ENCODE measurements at regions not wholly inside any gene's neighbourhood (a gene's known extent, or its start where the extent isn't known, plus 50 kb on each side); places are given as distances from the start of the nearest gene placed in this dataset.

DNA sequence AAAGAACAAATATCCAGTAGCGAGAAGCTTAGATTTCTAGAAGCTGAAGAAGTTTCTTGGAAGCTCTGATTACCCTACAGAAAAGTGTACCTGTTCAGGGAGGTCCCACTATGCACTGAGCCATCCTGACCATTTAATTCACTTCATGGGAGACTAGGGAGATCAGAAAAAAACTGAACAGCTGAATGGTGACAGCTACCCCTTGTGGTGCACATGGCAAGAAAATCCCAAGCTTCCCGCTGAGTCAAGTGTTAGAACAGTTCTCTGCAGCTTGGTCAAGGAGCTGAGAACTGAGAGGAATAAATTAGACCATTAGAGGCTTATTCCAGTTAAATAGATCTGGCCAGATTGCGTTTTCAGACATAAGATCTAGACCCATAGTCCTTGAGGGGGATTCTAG, 197.2 kb upstream of the VEPH1 start:
- no peak for DNase-seq

DNA sequence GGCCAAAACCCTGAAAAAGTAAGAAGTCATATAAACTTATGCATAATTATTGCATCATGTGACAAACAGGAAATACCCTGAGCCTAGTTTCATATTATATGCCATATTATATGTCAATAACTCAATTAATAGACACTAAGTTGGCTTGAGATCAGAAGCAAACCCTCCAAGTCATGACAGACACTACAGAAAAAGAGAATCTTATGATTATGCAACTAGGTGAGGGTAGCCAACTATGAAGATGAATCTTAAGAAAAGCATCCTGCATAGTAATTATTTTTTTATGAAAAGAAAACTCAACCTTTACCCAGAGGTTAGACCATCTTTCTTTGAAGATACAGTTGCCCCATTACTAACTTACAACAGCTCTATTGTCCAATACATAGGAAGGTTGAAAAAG, 192.4 kb upstream of the VEPH1 start:
- no peak for DNase-seq

DNA sequence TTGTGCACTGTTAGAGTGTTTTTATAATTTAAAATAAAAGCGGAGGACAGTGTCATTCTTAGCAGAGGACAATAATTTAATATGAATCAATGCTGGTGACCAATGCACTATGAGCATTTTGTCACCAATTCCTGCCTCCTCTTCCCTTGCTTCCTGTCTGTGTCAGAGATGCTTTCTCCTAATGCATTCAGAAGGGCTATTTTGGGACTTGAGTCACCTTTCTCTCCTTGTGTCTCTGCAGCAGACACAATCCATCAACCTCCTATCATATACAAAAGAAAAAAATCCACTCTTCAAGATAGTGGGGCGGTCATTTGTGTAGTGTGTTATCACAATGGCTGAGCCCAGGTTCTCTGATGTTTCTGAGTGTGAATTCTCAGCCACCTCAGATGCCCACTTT, 191.9 kb upstream of the VEPH1 start:
- DNase-seq = no peak

DNA sequence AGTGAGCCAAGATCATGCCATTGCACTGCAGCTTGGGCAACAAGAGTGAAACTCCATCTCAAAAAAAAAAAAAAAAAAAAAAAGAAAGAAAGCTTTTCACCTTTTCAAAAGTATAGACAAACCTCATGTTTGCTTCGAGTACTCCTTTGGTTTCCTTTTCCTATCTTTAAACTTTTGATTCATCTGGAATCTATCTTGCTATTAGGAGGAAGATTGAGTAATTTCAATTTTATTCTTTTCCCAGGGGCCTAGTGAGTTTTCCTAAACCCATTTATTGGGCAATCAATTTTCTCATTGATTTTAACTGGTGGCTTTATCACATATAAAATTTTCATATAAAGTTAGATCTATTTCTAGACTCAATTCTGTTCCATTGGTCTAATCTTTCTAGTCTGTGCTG, 190.5 kb upstream of the VEPH1 start:
- no peak for DNase-seq

DNA sequence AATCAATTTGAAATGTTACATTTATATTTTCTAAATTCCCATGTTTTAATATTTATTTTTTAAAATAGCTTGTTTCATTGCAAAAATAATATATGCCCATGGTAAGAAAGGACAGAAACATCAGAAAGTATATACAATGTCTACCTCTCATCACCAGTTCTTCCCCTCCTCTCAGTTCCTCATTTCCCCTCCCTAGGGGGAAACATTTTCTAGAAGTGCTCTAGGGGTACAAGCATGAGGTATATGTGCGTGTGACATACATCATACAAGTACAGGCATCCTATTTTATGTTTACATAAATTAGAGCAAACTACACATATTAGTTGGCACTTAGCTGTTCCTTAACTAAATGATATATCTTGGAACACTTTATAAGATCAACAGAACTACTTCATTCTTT, 189.3 kb upstream of the VEPH1 start:
- DNase-seq = no peak

DNA sequence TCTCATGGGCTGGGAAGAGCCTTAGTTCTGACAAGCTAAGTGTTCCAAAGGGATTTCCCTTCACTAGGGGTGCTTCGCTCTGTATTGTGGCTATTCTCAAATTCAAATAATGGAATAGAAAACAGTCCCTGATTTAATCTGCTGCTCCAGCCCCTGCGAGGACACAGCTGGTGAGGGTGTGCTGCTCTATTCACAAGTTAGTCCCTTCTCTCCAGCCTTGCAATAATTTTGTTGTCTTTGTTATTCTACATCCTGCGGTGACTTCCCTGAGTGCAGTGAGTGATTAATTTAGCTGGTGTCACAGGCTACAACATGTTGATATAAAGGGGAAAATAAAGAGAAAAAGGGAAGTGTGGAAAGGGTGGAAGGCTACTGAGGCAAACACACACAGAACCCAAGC, 180.5 kb upstream of the VEPH1 start:
- DNase-seq = no peak

DNA sequence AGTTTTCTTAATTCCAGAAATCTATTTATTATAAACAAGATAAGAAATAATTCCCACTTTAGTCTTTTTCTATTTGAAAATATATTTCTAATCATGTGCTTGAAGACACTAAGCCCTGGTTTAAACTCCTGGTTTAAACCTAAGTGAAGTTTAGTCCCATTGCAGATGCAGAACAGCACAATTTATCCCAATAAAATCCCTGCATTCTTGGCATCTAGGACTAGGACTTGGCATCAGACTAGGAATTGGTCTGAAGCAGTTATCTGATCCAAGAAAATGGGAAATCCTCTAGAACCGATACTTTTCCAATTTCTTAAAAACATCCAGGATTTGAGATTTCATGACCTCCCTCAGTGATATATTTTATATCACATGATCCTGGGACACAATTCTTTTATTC, 168.8 kb upstream of the VEPH1 start:
- no peak for DNase-seq

DNA sequence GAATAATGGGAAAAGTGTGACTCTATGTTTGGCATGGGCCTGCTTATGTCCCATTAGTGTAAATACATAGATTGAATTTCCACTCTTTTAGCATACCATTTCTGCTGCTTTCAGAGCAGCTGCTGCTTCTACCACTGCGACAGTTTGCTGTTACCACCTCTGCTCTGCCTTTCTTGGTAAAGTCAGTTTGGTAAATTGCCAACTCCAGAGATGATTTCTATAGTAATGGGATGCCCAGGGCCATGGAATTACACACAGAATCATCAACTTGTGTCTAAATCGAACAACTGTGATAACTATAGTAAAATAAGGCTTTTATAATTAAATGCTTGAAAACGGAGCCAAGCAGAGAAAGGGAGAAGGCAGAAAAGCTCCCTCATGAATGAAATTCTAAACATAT, 168.4 kb upstream of the VEPH1 start:
- DNase-seq = no peak

DNA sequence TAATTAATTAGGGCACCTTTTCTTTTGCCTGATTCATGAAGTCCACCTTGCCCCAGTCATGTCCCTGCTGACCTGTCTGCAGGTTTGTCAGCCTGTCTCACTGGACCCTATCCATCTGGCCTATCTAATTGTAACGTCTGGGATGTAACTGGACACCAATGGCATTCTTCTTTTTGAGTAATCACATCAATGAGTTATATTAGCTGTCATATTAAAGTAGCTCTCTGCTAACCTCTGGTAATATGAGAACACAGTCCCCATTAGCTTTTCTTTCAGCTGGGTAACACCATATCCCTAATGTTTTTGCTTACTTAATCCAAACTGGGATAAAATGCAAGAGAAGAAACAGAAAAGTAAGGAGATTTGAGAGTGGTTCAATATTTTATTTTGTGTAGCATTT, 166.2 kb upstream of the VEPH1 start:
- no peak for DNase-seq

DNA sequence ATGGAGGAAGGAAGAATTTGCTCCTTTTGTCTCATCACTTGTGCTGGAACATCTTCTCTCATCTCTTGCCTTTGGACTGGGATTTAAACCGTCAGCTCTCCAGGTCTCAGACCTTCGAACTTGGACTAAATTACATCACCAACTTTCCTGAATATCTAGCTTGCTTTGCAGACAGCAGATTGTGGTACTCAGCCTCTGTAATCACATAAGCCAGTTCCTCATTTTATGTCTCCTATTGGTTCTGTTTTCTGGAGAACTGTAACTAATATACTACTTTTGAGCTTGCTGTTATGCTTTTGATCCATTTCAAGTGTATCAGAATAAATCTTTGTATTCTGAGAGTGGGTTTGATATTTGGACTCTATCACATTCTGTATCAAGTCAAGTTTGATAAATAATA, 164.3 kb upstream of the VEPH1 start:
- DNase-seq = no peak

DNA sequence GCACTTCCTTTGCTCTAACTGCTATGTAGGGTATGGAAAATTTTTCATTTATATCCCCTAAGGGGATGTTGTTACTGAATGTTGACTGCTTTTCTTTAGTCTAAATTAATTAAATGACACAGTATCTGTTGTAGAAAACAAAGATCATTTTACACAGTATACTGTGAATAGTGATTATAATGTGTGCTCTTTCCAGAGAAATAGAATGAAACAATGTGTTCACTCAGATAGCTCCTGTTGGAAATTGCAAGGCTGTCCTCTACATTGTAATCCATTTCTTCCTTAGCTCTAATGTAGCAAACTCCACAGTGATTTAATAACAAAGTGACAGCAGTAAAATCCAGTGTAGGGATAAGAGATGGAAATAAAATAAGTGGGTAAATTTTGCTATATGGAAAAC, 159.0 kb upstream of the VEPH1 start:
- DNase-seq = no peak

DNA sequence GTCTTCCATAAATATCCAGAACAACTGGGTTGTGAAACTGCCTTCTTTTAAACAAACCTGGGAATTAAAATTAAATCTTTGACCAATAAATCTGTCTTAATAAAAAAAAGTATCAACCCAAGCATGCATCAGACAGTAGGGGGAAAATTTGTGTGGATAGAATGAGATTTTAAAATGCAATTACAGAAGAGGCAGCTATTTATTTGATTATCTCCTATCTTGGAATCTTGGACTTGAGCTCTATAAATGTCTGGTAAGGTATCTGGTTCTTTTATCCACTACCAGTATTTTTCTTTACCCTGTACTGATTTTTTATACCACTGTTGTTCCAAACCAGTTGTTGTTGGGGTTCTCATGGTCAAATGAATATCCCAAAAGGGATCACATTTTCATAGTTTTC, 157.6 kb upstream of the VEPH1 start:
- no peak for DNase-seq

DNA sequence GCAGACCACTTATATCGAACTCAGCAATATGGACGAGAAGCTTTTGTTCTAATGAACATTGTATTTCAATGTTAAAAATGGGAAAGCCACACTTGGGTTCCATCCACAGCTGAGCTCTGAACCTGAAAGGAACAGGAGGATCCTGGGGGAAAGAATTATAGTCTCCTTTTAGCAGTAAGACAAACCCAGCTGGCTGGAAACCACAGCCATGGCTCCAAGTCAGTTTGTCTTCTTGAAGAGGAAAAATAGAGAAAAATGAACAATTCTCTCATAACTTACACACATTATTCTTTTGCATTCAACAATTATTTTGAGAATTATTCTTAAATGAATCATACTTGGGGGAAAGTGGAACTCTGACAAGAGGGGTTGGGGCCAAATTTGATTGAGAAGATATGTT, 149.2 kb upstream of the VEPH1 start:
- DNase-seq = no peak

DNA sequence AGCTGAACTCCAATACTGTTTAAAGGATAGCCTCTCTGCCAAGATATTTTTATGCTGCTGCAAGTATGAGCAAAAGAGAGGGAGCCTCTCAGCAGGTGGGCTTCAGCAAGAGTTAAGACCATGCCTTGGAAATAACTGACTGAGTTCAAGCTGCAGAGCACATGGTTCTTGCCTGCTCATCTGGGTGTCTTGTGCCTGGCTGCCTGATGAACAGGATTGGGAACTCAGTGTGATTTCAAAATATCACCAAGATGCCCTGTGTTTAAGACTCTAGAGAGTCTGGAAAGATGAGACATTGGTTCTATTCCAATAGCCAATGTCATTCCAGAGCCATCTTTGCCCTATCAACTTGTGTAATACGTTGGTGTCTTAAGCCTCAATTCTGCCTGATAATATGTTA, 147.5 kb upstream of the VEPH1 start:
- DNase-seq = no peak

DNA sequence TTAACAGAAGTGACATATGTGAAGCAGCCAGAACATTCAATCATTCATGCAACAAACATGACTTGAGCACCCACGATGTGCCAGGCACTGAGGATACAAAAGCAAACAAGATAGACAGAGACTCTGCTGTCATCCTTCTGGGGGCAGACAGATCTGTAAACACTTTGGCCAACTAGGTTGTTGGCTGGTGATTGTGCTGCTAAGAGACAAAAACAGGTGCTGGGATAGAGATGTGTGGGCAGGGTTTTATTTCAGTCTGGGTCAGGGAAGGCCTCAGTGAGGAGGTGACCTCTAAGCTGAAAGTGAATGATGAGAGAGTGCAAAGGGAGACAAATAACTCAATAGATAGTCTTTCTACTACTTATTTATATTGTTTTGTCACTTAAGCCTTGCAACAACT, 147.0 kb upstream of the VEPH1 start:
- no peak for DNase-seq

DNA sequence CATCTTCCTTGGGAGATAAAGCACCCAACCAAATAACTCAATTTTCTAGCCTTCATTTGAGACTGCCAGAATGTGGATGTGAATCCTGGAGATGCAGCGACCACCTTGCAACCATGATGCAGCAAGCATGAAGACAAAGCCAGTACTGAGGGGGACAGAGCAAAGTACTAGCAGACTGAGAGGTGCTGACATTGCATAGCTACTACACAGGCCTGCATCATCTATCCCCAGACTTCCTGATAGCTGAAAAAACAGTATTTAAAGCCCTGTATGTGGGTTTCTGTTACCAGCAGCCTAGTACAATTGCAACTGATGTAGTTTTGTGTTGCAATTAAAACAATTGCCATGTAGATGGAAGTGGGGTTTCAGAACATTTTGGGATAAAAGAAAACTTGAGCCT, 146.3 kb upstream of the VEPH1 start:
- no peak for DNase-seq

DNA sequence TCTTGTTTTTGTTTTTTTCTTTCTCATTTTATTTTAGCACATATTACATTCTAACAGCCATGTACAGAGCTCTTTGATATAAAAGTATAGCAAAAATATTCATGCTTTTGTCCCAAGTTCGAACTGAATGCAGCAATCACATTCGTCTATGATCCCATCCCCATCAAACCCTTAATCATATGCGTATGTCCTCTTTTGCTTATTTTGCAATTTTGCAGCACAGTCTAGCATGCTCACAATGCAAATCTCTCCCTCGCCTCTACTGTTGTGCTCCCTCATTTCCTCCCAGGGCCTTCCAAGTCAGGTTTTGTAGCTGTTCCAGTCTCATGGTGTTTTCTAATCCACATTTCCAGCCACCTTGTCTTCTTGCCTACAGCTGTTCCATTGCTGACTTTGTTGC, 144.6 kb upstream of the VEPH1 start:
- DNase-seq = no peak

DNA sequence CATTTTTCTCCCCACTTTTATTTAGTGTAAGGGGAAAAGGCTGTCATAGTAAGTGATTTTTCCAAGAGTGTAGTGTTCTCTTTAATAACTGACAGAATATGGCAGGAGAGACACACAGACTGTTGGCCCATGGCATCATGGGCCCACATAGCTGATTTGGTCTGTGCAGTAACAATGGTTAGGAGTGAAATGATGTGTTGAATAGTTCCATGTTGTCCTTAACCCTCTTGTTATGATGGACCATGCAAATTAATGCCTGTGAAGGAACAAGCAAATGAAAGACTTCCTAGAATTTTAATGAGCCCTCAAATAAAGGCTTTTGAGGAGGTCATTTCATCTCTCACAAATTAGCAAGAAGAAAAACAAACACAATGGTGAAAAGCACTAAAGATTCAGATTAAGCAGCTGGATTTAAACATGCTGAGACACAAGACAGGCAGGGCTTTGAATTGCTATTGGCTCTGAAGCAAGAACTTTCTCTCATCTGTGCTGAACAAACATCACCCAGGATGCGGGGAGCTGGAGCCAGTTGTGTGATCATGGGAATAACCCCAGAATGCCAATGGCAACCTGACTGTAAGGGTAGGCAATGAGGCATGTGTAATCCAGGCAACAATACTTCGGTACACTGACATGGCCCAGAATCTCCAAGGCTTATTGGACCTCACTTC, 136.7 kb upstream of the VEPH1 start:
- no peak for DNase-seq

DNA sequence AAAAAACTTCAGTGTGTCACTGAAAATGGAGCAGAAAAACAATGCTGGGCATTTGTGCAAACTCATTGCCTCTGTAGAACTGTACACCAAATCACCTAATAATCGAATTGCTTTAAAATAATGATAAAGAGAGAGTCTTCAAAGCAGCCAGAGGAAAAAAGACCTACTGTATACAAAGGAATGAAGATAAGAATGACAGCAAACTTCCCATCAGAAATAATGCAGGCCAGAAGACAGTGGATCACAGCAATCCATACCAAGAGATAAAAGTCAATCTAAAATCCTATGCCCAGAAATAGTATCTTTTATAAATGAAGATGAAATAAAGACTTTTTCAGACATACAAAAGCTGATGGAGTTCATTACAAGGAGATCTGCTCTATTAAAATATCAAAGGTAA, 134.7 kb upstream of the VEPH1 start:
- DNase-seq = no peak

DNA sequence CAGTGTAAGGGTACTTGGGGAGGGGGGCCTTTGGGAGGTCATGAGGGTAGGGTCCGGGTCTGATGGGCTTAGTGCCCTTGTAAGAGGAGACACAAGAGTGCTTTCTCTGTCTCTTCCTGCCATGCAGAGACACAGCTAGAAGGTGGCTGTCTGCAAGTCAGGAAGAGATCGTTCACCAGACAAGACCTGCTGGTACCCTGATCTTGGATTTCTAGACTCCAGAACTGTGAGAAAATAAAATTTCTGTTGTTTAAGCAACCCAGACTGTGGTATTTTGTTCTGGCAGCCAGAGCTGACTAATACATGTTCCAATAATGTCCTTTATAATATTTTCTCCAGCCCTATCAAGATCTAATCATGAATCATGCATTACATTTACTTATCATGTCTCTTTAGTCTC, 130.0 kb upstream of the VEPH1 start:
- DNase-seq = no peak

DNA sequence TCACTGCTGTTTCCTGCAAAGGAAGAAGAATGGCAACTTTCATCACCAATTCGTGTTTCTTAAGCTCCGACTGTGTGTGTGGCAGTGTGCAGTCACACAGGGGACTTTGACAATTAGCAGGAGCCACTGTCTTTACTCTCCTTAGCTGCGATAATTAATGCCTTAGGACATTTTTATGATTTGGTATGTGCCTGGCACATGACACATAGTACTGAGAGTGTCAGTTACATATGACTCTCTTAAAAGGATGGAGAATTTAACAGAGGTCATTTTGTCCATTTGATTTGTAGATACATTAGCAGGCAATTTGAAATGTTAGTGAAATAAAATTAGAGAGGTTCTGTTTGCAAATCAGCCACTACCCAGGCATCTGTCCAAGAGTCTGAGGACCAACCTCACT, 128.9 kb upstream of the VEPH1 start:
- no peak for DNase-seq

DNA sequence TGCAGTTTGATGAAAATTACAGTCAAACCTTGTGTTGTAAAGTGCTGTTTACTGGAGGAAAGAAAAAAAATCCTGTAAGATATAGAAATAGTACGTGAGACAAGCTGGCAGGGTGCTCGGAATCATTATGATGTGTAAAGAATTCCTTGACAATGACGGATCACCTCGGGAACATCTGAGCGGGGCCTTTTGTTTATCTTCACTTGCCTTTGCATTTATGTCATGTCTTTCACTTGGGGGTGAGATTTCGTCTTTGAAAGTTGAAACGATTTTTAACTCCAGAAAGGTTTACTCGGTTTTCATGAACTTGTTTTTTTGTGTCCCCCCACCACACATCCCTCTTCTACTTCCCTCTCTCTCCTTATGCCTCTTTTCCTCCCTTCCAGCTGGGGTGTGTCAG, 128.3 kb upstream of the VEPH1 start:
- DNase-seq = no peak

DNA sequence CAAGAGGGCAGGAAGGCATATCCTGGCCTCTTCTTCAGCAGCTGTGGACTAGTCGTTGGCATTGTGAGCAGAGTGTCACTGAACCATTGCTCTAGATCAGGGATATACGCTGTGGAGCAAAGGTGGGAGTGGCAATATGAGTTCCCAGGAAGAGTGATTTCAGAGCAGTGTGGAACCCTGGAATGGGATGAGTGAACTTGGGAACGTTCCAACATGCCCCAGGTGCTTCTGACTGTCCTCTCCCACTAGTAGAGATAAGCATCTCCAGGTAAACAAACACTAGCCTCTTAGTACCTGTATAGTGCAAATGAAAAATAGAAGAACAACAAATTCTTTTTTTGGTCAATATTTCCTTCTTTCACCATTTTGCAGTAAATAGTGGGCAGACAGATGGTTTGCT, 123.6 kb upstream of the VEPH1 start:
- no peak for DNase-seq

DNA sequence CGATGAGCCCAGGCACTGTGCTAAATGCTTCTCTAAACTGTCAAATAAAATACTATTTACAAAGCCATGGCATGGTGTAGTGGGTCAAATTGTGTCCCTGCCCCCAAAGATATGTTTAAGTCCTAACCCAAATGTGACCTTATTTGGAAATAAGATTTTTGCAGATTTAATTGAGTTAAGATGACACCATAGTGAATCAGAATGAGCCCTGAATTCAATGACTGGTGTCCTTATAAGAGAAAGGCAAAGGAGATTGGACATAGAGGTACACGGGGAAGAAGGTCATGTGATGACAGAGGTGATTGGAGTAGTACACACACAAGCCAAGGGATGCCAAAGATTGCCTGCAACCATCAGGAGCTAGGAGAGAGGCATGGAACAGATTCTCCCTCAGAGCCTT, 121.6 kb upstream of the VEPH1 start:
- DNase-seq = no peak

DNA sequence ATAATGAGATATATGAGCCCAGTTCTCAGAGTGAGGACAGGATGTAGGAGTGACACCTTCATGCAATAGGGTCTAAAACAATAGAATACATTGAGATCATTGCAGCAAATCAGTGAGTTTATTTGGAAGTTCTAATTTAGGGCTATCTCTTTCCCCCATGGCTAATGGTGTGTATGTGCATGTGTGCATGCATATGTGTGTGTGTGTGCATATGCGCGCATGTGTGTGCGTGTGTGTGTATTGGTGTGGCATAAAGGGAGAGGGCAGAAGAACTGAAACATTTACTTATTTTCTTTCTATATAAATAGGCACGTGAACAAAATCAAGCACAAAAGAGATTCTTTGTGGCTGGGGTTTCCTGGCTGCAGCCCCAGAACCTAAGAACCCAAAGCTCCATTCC, 115.7 kb upstream of the VEPH1 start:
- DNase-seq = no peak

Measured in activated CD4-positive, alpha-beta T cell treated with anti-CD3 and anti-CD28 coated beads for 1 hour (primary cell).